GM19238 (cell line): ENCODE measurements at regions not wholly inside any gene's neighbourhood (a gene's known extent, or its start where the extent isn't known, plus 50 kb on each side); places are given as distances from the start of the nearest gene placed in this dataset.
"Not testable (repeated sequence)": the region's sequence is repeated elsewhere in the genome, so short reads cannot be mapped to it uniquely, and the experiment has no call there.

Source experiments
- DNase-seq: peaks from one replicate; pipeline ENCODE4 v3.0.0; 2011; ENCODE audit warnings: low spot score; ENCODE audit not compliant: insufficient read length

DNA sequence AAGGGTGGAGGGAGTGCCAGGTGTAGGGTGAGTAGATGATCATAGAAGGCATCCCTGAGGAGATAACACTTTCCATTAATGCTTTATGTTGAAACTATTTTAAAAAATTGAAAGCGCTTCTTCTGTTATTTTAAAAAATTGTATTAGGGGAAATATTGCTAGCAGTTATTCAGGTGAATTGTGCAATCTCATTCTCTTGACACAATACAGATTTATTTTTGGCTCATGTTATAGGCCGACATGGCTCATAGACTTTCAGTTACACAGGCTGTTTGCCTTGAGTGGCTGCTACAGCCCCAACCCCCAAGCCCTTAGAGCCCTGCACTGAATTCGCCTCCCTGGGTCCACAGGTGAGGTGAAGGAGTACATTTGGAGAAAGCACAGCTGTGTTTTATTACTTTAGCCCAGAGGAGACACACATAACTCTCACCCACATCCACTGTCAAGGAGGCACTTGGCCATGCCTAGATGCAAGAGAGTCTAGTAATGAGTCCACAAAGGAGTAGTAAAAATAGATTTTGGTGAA, 228.2 kb downstream of the RFPL4B start:
- no peak for DNase-seq

DNA sequence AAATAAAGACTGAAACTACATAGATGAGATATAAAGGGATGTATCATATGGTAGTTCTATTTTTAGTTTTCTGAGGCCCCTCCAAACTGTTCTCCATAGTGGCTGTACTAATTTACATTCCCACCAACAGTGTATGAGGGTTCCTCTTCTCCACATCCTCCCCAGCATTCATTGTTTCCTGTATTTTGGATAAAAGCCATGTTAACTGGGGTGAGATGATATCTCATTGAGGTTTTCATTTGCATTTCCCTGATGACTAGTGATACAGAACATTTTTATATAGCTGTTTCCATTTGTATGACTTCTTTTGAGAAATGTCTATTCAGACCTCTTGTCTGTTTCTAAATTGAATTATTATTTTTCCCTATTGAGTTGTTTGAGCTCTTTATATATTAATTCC, 229.3 kb downstream of the RFPL4B start:
- no peak for DNase-seq

DNA sequence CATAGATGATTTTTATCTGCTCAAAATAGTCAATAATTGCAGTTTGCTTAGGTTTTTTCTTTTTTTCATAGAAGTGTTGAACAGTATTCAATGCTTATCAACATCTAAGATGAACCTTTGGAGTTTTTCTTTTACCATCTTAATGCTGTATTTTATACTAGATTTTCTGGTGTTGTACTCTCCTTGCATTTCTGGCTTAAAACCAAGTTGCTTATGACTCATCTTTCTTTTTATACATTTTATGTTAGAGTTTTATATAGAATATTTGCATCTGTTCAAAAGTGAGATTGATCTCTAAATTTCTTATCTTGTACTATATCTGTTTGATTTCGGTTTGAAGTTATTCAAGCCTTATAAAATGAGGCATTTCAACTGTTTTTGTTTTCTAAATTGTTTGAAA, 232.5 kb downstream of the RFPL4B start:
- no peak for DNase-seq

DNA sequence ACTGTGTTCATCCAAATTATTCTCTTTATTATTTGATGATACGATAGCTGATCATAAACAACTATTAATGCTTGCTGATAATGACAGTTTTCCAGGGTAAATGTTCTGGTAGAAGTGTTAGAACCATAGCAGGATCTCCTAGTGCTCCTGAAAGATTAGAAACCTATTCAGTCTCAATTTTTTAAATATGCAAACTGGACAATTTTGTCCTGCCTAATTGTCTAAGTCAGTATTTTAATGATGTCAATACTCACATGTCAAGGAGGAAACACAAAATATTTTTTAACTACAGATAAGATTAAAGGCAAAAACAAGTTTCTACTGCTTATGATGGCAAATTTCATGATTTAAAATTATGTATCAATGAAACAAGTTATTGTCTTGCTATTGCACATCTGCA, 233.9 kb downstream of the RFPL4B start:
- no peak for DNase-seq

DNA sequence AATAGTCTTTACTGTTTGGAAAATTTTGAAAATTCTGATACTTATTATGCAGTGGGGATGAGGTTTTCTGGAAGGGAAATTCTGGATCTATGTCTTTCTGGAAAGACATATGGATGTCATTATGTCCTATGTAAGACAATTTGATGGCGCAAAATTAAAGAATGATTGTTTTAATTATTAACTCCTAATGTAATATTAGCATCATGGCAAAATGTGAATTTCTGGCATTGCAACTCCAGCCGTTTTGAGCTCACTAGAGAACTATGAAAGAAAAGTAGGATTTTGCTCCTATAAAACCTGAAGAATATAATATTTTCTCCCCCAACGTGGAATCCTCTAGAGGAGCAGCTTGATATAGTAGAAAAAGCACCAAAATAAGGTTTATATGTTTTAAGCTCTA, 243.2 kb downstream of the RFPL4B start:
- no peak for DNase-seq

DNA sequence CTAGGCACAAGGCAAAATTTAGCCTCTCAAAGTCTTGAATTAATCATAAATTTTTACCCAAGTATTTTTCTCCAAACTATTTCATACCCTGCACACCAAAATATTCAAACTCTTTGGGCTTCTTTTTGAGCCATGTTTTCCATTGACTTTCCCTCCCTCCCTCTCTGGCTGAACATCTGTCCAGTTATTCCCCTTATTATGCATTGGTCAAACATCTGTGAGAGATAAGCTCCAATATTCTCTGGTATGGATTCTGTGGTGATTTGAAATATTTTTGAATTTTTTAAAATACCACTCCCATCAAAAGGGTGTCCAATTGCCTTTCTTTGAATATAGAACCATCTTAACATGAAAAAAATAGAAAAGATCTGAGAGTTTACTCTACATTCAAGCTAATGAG, 244.2 kb downstream of the RFPL4B start:
- DNase-seq = no peak

DNA sequence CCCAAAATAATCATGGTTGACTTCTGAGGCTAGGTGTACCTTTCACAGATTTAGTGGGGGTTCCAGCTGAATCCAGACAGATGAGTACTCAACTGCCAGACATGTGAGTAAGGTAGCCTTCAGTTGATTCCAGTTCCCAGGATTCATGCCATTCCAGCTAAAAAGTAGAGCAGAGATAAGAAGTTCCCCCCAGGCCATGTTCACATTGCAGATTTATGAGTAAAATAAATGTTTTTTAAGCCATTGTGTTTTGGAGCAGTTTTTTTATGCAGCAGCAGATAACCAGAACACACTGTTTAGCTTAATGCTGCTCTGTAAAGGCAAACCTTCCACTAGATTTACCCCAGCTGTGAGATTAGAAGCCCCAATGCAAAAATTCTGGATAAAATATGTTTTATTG, 245.0 kb downstream of the RFPL4B start:
- DNase-seq = no peak

DNA sequence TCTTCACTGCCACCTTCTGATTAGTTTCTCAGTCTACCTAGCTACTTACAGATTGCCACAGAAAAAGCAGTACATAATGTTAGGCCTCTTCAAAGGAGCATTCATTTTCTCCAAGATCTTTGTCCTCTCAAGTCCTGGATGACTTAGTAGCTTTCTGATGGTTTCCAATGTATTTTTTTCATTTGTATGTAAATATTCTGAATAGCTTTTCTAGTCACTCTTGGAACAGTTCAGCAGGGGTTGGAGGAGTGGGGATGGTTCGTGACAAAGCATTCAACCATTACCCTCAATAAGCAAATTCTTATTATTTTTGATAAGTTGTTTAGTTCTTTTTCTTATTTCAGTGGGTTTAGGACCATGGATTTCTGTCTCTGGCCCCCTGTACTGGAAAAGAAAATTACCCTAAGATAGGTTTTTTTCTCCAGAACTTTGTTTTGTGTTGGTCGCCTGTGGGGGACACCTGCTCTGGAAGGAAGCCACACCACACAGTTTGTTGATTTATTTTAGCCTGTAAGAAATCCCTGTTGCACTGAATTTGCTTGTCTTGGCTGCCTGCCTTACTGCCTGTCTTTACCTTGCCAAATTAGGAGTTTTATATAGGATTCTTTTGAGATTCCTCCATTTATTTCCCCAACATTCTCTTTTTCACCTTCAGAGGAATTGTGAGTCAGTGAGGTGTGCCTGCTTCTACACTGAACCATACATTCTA, 247.9 kb downstream of the RFPL4B start:
- DNase-seq = no peak

DNA sequence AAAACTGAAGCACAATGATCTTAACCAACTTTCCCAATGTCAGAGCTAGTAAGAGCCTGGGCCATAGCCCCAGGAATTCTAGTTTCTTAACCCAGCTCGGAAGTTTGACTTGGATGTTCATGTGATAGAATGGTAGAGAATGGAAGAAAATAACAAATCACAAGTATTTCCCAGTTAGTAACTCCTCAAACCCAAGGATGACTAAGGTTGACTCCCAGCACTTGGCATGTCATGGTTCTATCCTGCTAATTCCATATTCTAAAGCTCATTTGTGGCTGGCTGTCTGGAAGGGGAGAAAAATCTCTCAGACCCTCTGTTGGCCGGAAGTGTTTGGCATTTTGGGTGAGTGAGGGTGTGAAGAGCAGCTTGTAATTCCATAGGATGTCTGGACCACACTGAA, 248.7 kb downstream of the RFPL4B start:
- DNase-seq = no peak

DNA sequence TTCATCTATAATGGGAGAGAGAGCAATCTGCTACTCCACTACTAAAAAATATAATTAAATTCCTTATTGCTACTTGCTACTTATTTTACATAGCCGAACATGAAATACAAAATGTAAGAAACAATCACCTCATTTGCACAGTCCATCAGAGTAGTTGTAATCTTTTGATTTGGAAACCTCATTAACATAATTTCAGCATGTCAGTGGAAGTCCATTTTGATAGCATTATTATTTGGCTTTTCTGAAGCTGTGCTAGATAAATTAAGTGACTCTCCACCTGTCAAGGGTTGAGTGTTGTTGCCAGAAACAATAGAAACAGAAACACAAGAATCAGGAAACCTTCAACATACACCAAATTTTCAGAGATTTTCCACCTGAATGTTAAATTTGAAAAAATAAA, 250.0 kb downstream of the RFPL4B start:
- DNase-seq = no peak

DNA sequence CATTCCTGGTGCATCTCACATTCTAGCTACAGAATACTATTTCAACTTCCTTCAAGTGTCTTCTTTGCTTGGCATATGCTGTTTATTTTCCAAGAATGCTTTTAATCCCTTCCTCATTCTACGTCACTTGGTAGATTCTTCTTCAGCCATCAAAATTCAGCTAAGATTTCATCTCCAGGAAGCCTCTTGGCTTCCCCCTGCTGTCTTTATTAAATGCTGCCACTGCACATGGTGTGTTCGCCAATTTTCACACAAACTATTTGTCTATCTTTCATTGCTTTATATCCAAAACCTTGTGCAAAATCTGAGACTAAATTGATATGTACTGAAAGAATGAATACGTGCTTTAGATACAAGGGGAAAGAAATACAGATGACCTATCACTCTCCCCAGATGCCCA, 253.0 kb downstream of the RFPL4B start:
- DNase-seq = no peak

DNA sequence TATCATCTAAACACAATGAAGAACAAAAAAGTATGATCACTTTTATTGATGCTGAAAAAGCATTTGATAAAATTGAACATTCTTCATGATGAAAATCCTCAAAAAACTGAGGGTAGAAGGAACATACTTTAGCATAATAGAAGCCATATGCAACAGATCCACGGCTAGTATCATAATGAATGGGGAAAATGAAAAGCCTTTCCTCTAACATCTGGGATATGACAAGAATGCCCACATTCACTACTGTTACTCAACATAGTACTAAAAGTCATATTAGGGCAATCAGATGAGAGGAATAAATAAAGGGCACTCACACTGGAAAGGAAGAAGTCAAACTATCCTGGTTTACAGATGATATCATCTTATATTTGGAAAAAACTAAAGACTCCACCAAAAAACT, 256.6 kb downstream of the RFPL4B start:
- no peak for DNase-seq

DNA sequence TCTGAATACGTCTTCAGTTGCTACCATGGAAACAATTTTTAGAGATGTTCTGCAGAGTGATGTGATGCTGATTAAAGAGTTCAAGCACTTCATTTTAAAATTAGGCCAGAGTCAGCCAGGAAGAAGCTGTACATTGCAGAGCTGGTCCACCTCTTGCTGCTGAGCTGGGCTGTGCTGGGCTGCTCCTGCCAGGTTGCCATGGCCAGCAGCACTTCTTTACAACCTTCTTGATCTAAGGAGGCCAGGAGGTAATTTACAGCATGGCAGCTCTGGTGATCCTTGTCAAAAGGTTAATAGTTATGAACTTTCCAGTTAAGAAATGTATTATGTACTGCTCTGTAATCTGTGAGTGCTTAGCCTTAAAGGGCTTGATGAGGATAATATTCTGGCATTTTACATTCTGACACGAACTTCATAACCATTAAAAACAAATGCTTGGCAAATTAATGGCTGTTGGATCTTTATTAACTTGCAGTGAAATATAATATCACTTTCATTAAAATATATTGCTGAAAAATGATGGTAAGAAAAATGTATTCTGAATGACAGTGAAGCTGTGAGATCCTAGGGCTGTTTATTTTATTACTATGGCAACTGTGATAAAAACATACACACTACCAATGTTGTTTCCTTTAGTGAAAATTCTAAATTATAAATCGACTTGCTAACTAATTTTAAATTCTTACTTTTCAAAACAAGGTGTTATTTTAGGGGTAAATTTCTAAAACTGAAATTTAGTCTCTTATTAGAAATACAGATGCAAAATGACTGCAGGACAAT, 259.7 kb downstream of the RFPL4B start:
- no peak for DNase-seq

DNA sequence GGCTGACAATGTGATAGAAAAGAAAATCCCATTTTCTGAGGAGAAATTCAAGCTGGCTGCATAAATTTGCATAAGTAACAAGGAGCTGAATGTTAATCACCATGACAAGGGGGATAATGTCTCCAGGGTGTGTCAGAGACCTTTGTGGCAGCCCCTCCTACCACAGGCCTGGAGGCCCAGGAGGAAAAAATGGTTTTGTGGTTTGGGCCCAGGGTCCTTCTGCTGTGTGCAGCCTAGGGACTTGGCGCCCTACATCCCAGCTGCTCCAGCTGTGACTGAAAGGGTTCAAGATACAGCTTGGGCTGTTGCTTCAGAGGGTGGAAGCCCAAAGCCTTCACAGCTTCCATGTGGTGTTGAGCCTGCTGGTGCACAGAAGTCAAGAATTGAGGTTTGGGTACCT, 261.8 kb downstream of the RFPL4B start:
- not testable (repeated sequence) for DNase-seq

DNA sequence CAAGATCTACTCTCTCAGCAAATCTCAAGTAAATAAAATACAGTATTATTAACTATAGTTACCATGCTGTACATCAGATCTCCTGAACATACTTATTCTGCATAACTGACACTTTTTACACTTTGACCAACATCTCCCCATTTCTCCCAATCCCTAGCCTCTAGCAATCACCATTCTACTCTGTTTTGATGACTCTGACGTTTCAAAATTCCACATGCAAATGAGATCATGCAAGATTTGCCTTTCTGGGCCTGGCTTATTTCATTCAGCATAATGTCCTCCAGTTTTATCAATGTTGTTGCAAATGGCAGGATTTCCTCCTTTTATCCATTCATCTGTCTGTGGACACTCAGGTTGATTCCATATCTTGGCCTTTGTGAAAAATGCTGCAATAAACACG, 266.3 kb downstream of the RFPL4B start:
- DNase-seq = no peak

DNA sequence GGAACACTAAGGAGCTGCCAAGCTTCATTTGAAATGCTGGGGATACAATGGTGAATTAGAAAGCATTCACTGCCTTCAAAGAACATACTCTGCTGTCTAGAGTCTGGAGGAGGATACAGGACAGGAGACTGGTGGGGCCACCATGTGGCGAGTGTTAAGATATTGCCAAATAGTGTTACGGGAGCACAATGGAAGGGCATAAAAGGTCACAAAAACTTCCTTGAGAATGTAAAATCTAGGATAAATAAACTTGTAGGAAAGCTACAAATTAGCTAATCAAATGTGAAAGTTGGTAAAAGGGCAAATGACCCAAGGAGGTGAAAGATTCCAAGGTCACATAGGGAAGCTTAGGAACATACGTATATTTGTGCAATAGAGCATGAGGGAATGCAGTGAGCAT, 271.7 kb downstream of the RFPL4B start:
- no peak for DNase-seq

DNA sequence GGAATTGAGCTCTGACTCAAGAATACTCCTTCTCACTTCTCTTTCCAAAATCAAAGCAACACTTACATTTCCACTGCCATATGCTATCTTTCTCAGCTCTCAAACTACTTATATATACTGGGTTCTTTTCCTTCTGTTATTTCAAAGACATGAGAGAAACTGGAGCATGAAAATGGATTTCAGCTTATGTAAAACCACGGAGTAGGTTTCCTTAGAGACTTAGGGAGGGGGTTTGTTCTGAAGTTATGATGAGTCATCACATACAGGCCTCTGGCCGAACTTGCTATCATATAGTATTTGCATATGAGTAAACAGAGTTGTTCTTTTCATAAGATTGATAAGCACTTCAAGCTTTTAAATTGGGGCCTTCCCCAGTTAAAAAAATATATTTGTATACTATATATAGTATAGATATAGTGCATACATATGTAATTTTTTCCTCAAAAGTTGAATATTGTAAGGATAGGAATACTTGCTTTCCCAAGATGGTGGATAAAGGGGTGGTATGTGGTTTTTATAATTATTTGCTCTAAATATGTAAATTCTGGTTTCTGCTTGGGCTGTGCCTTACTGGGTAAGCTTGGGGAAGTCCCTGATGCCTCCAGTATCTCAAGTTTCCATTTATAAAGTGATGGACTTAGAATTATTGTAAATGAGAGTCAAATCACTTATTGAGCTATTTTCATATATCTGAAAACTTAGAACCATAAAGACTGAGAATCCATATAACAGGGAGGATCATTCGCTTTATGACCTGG, 273.9 kb downstream of the RFPL4B start:
- no peak for DNase-seq

DNA sequence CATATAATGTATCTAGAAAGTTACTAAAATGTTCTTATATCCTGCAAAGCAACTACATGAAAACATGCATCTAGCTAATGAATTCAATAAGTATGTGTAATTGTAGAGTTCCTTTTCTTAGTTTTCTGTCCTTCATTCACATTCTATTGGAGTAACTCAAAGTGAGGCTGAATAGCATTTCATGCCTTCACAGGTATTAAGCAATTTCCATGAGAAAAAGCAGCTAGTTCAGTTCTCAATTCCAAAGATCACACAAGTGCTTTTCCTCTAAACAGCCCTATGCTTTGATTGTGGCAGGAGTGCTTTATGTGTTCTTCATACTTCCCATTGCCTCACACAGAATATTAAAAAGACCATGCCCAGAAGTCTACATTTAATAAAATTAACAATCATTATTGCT, 274.9 kb downstream of the RFPL4B start:
- DNase-seq = no peak

DNA sequence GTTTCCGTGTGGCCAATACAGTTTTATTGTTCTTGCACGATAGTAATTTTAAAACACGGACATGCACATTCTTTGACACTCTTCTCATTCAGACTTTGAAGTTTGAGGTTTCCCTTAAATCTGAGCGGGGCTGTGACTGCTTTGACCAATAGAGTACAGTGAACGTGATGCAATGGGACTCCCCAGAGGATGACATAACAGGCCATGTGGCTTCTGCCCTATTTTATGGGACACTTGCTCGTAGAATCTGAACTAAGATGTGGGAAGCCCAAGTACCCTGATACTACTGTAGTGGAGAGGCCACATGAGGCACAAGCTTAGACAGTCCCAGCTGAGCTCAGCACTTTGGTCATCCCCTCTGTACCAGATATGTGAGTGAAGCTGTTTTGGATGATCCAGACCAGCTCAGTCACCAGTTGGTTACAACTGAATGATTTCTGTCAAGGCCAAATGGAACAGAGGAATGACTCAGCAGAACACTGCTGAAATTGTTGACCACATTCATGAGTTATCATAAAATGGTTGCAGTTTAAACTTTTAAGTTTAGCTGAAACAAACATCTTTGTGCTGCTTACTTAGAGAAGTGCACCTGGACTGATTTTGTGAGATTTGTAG, 279.4 kb downstream of the RFPL4B start:
- no peak for DNase-seq

DNA sequence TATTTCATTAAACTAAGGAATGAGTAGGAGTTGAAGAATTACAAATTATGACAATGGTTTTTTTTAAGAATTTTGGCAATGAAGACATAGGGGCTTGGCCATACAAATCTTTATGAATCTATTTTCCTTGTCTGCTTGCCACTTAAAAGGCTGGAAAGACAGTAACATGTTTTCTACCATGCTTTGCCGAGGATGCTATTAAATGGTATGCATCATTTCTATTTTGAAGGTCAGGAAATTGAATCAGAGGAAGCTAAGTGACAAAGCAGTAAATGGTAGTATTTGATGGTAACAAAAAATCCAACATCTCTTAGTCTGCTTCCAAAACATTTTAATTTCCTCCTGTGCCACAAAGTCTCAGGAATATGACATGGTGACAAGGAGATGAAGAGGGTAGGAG, 287.2 kb downstream of the RFPL4B start:
- DNase-seq = no peak

DNA sequence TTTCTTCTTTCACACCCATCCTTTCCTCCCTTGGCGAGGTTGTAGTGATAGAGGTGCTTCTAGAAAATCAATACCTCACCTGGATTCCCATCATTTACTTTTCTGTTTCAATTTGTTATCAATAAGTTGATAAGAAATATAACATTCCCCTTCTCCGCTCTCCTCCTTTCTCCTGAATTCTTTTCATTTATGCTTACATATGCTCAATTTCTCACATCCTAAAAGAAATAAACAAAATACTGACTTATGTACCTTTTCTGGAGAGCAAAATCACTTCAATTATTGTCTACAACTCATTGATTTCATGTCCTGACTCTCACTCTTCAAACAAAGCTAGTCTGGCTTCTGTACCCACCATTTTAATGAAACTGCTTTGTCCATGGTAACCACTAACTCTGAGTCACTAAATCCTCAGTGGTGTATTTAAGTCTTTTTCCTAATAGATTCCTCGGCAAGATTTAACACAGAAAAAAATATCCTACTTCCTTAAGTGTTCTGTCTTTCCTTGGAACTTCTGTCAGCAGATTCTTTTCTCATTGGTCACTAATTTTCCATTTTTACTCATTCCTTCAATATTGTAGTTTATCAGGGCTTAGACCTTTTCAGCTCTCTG, 289.6 kb downstream of the RFPL4B start:
- no peak for DNase-seq
